C4-2B (cell line): ENCODE measurements at regions not wholly inside any gene's neighbourhood (a gene's known extent, or its start where the extent isn't known, plus 50 kb on each side); places are given as distances from the start of the nearest gene placed in this dataset.

Experiments
- CTCF ChIP-seq: fragments of 450-650 bp; conservative IDR thresholded peaks from 2 replicates; pipeline ENCODE4 v1.5.1; 2017; ENCODE audit warnings: mild to moderate bottlenecking
- ZFX ChIP-seq: fragments of 450-650 bp; IDR thresholded peaks from 2 replicates; pipeline ENCODE4 v1.6.1; 2017

GRCh38 chr1:79613046-79613445 is 606.5 kb upstream of the ADGRL4 start:
- TF ChIP-seq CTCF (no peak), ZFX (no peak)
